Endodermal cell (in vitro differentiated cells): ENCODE measurements at regions not wholly inside any gene's neighbourhood (a gene's known extent, or its start where the extent isn't known, plus 50 kb on each side); places are given as distances from the start of the nearest gene placed in this dataset.

Experiments used
- DNase-seq: peaks from one replicate; pipeline ENCODE4 v3.0.0-alpha.2; 2017
- H3K27ac ChIP-seq: 2 replicates; pipeline ENCODE4 v1.5.1; 2013; ENCODE audit warnings: mild to moderate bottlenecking, low read depth, low read length, moderate library complexity
- H3K27me3 ChIP-seq: 2 replicates; pipeline ENCODE4 v1.6.1; 2013; ENCODE audit warnings: mild to moderate bottlenecking, low read length, moderate library complexity; ENCODE audit not compliant: insufficient read depth, control insufficient read depth, poor library complexity, severe bottlenecking
- H3K36me3 ChIP-seq: 2 replicates; pipeline ENCODE4 v1.7.0; 2013; ENCODE audit warnings: mild to moderate bottlenecking, low read length, moderate library complexity; ENCODE audit not compliant: control insufficient read depth, insufficient read depth
- H3K4me1 ChIP-seq: one replicate; pipeline ENCODE4 v1.7.0; 2013; ENCODE audit warnings: low read length; ENCODE audit not compliant: control insufficient read depth, insufficient read depth
- H3K4me3 ChIP-seq: 2 replicates; pipeline ENCODE4 v1.5.1; 2013; ENCODE audit warnings: mild to moderate bottlenecking, low read length, moderate library complexity
- H3K9ac ChIP-seq: 2 replicates; pipeline ENCODE4 v1.6.1; 2013; ENCODE audit warnings: mild to moderate bottlenecking, low read length, moderate library complexity; ENCODE audit not compliant: poor library complexity, severe bottlenecking; ENCODE audit errors: extremely low read depth
- H3K9me3 ChIP-seq: 2 replicates; pipeline ENCODE4 v1.6.1; 2013; ENCODE audit warnings: mild to moderate bottlenecking, low read length, moderate library complexity; ENCODE audit not compliant: control insufficient read depth
- H3K27ac Mint-ChIP-seq: 2 replicates; pipeline ENCODE4 v1.8.0; 2020; ENCODE audit warnings: mixed read lengths
- H3K27me3 Mint-ChIP-seq: 2 replicates; pipeline ENCODE4 v1.8.0; 2021; ENCODE audit warnings: mild to moderate bottlenecking, mixed read lengths; ENCODE audit not compliant: insufficient read depth
- H3K36me3 Mint-ChIP-seq: 2 replicates; pipeline ENCODE4 v1.8.0; 2020; ENCODE audit warnings: low read depth, mixed read lengths
- H3K4me1 Mint-ChIP-seq: 2 replicates; pipeline ENCODE4 v1.8.0; 2020; ENCODE audit warnings: mixed read lengths
- H3K4me3 Mint-ChIP-seq: 2 replicates; pipeline ENCODE4 v1.8.0; 2020; ENCODE audit warnings: mild to moderate bottlenecking, moderate library complexity, mixed read lengths
- H3K9me3 Mint-ChIP-seq: 2 replicates; pipeline ENCODE4 v1.8.0; 2020; ENCODE audit warnings: mild to moderate bottlenecking, mixed read lengths
- CTCF ChIP-seq: fragments of 200-600 bp; sonication (generic); conservative IDR thresholded peaks from 2 replicates; pipeline ENCODE4 v1.5.0; 2021; ENCODE audit warnings: antibody characterized with exemption, mild to moderate bottlenecking
- WGBS, 2 experiments: methylation state at CpG; one replicate each; pipeline versions ENCODE4 v1.1.5 to v1.1.7; 2013; ENCODE audit warnings: missing lambda C conversion rate in 2 of 2, mixed read lengths in 1 of 2; ENCODE audit not compliant: insufficient coverage in 1 of 2, insufficient read length in 1 of 2; 5-methylcytosine and 5-hydroxymethylcytosine counted together

- H3K4me3 ChIP-seq = no peak overlapping the region
- Mint-ChIP-seq H3K4me1 (peaks cover 14% of the 10 kb centered on the region), H3K27me3 (peaks cover 9% of the 10 kb centered on the region), H3K27ac (no peak overlapping the region), H3K36me3 (no peaks in the 10 kb centered on the region), H3K9me3 (no peaks in the 10 kb centered on the region), H3K4me3 (no peak overlapping the region)
- H3K27me3 ChIP-seq = no peaks in the 10 kb centered on the region
- no peak for TF ChIP-seq CTCF
- no peak for DNase-seq
- no peaks in the 10 kb centered on the region for H3K9me3 ChIP-seq
- WGBS, 2 experiments = 84 to 100% methylated on average over 1 to 3 of the region's 3 CpGs
- no peaks in the 10 kb centered on the region for H3K4me1 ChIP-seq
- H3K27ac ChIP-seq = no peak overlapping the region
- H3K9ac ChIP-seq = no peak overlapping the region
- no peaks in the 10 kb centered on the region for H3K36me3 ChIP-seq
Measured at GRCh38 chr11:112589155-112589554, 328.5 kb upstream of the PLET1 start.

- H3K27ac Mint-ChIP-seq = no peak overlapping the region
- no peak overlapping the region for H3K4me3 Mint-ChIP-seq
- H3K27me3 Mint-ChIP-seq = peaks cover 8% of the 10 kb centered on the region
- no peaks in the 10 kb centered on the region for H3K9me3 ChIP-seq
- 66 to 70% methylated on average over 1 to 2 of the region's 2 CpGs for WGBS, 2 experiments
- no peak overlapping the region for H3K27ac ChIP-seq
- no peak overlapping the region for H3K9ac ChIP-seq
- no peaks in the 10 kb centered on the region for H3K36me3 Mint-ChIP-seq
- TF ChIP-seq CTCF = no peak
- H3K36me3 ChIP-seq = no peaks in the 10 kb centered on the region
- H3K9me3 Mint-ChIP-seq = no peaks in the 10 kb centered on the region
- H3K4me1 Mint-ChIP-seq = peaks cover 14% of the 10 kb centered on the region
- no peak overlapping the region for H3K4me3 ChIP-seq
- no peaks in the 10 kb centered on the region for H3K4me1 ChIP-seq
- no peak for DNase-seq
- H3K27me3 ChIP-seq = no peaks in the 10 kb centered on the region
Measured at GRCh38 chr11:112590764-112591163, 330.1 kb upstream of the PLET1 start.

- Histone ChIP-seq H3K27ac (no peak overlapping the region), H3K27me3 (no peaks in the 10 kb centered on the region), H3K36me3 (no peaks in the 10 kb centered on the region), H3K4me3 (no peak overlapping the region), H3K9me3 (no peaks in the 10 kb centered on the region), H3K4me1 (no peaks in the 10 kb centered on the region), H3K9ac (no peak overlapping the region)
- Mint-ChIP-seq H3K27me3 (peaks cover 8% of the 10 kb centered on the region), H3K4me1 (peaks cover 11% of the 10 kb centered on the region), H3K36me3 (no peaks in the 10 kb centered on the region), H3K27ac (no peak overlapping the region), H3K4me3 (no peak overlapping the region), H3K9me3 (no peaks in the 10 kb centered on the region)
- DNase-seq = no peak
- TF ChIP-seq CTCF = no peak
- 100% methylated on average over 1 of the region's 2 CpGs; no CpG with 5 or more reads in 1 of the 2 experiments for WGBS, 2 experiments
Measured at GRCh38 chr11:112593440-112593839, 332.8 kb upstream of the PLET1 start.
